Activated CD4-positive, CD25-positive, alpha-beta regulatory T cell treated with anti-CD3 and anti-CD28 coated beads, Interleukin-2, amount 50 U/mL, for 24 hours (primary cell): ENCODE measurements at regions not wholly inside any gene's neighbourhood (a gene's known extent, or its start where the extent isn't known, plus 50 kb on each side); places are given as distances from the start of the nearest gene placed in this dataset.
"Not testable (repeated sequence)": the region's sequence is repeated elsewhere in the genome, so short reads cannot be mapped to it uniquely, and the experiment has no call there.

Experiments
- ATAC-seq, 2 donors: fragments of 150-1000 bp; cut with Tn5 transposase; one replicate each; pipeline ENCODE4 v1.10.0; 2021; ENCODE audit warnings: mild to moderate bottlenecking in 1 of 2, moderate library complexity in 1 of 2

DNA sequence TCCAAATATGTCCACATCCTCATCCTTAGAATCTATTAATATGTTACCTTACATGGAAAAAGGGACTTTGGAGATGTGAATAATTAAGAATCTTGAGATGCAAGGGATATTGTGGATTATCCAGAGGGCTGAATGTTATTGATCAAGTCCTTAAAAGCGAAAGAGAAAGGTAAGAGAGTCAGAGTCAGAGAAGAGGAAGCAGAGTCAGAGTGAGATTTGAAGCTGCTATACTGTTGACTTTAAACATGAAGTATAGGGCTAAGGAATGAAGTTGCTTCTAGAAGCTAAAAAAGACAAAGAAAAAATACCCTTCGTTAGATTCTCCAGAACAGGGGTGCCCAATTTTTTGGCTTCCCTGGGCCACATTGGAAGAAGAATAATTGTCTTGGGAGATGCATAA is 627.2 kb upstream of the SLITRK6 start:
- ATAC-seq = no peak

DNA sequence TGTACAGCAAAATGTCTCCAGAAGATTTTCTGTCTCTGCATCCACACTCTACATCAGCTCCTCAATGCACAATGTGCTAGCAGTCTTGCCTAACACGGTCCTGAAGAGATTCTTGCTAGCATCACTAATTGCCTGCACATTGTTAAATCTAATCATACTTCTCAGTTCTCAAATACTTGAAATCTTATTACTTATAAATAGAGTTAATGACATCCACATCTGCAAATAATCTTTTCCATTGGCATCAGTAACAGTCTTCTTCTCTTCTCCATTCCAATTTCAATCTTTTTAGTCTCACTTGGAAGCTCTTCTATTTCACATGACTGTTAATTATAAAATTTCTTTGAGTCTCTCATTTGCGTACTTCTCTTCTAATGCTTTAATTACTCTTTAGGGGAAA is 630.5 kb upstream of the SLITRK6 start:
- ATAC-seq = no peak

DNA sequence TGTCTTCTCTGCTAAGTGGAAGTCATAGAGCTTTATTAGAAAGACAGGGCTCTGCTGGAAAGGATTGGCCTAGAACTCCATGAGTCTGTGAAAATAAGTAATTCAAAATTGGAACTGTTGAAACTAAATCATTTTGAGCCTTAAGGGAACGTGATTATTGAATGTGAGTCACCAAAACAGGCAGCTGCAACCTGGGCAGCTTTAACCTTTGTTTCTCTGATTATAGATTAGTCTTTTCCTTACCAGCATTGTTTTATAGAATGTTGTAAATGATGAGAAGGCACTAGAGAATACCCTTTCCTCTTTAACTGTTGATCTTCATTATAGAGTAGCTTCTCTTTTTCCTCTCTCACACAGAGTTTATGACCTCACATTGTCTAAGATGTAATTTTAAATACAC is 638.8 kb upstream of the SLITRK6 start:
- no peak for ATAC-seq

DNA sequence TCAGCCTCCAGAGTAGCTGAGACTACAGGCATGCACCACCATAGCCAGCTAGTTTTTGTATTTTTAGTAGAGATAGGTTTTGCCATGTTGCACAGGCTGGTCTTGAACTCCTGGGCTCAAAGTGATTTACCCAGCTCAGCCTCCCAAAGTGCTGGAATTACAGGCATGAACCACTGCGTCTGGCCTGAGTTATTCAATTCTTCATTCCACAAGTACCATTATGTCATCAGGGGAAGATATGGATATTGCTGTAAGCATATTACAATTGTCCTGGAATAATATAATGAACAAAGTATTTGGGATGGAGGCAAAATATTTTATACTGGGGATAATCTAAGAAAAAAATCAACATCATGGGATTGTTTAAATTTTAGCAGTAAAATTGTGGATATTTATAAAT is 646.0 kb upstream of the SLITRK6 start:
- no peak for ATAC-seq

DNA sequence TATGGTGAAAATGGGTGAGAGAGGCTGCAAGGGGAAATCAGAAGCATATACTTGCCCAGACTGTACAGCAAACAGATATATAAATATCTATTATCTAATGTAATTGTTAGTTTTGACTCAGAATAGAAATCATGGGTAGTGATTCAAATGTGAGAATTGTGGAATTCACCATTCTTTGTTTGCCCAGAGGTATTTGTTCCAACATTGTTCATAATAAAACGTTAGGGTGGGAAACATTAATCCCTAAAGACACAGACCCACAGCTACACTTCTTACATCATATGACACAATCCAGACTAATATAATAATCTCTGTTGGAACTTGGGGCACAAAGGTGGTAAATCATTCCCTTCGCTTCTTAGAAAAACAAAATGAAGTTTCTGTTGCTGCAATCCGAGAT is 646.5 kb upstream of the SLITRK6 start:
- no peak for ATAC-seq

DNA sequence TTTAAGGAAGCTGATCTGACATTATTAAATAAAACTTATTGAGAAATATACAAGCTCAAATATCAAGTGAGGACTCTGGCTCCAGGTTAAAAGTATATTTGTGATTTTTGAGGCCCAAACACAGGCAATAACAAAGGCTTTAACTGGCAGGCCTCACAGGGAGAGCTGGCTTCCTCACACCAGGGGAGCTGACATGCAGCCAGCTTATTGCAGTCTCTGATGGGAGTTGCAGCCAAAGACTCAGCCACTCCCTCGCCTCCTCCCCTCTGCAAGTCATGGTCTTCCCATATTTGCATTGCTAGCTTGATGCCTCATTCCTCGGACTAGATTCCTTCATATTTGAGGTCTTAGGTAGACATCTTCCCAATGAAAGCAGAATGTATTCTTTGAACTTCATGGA is 647.1 kb upstream of the SLITRK6 start:
- ATAC-seq = no peak

DNA sequence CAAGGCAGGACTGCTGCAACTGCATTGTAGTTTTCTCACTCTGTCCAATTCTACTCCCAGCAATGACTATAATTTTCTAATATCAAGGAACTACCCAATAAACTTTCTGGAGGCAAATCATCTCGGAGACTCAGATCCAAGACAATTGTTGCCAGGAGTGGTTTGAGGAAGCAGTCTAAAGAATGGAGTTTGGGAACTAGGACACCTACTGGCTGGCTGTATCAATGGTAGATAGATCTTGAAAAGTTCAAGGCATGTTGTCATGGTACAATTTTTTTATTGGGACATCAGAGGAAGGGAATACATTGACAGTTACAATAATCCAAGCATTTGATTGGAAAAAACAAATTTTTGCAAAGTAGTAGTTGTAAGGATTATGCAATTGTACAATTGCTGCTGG is 648.3 kb upstream of the SLITRK6 start:
- no peak for ATAC-seq

DNA sequence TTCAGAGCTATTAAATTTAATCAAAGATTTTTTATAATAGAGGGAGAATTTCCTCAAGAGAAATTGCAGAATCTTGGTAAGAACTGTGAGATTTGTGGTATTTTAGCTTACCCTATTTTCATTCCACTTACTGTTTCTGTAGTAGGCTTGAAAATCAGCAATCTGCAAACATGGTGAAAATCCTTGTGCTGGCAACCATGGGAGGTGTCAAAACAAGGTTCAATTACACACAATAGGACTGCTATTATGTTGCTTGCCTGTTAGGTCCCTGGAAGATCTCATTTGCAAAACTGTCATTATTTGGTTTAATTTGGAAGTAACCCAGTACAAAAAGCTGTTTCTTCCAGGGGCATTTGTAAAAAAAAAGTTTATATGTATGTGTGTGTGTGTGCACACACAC is 662.8 kb upstream of the SLITRK6 start:
- no peak for ATAC-seq

DNA sequence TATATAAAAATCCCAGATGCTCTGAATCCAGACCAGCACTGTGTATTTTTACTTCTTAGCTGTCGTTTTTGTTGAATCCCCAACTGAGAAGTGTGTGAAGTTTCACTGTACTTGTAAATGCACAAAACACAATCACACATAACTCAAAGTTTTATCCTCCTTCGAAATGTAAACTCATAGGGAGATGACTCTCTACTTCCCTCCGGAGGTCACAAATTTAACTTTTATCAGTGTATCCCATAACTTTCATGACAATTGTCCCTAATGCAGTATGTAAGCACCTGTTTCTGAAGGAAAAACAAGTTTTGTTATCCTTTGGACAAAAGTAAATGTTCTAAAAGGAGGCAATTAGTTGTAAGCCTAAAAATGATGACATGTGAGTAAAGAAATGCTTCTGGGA is 665.0 kb upstream of the SLITRK6 start:
- no peak for ATAC-seq

DNA sequence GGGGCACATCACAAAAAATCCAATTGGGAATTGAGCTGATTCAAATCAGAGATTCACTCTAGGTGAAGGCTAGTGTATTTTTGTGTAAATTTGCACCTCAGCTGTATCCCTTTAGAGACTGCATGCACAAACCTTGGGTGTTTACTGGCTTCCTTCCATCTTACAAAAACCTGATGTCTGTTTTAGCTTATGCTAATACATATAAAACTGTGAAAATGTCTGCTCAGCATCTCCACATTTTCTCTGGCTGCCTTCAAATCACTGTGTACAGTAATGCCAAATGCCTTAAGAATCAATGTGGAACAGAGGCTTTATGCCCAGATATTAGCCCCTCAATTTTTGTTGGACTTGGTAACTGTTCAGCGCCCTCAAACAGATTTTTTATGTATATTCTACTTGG is 675.8 kb upstream of the SLITRK6 start:
- ATAC-seq = no peak

DNA sequence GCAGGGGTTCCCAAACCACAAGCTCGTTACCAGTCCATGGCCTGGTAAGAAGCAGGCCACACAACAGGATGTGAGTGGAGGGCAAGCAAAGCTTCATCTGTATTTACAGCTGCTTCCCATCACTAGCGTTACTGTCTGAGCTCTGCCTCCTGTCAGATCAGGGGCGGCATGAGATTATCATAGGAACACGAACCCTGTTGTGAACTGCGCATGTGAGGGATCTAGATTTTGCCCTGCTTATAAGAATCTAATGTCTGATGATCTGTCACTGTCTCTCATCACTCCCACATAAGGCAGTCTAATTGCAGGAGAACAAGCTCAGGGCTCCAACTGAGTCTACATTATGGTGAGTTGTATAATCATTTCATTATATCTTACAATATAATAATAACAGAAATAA is 677.4 kb upstream of the SLITRK6 start:
- ATAC-seq = no peak

DNA sequence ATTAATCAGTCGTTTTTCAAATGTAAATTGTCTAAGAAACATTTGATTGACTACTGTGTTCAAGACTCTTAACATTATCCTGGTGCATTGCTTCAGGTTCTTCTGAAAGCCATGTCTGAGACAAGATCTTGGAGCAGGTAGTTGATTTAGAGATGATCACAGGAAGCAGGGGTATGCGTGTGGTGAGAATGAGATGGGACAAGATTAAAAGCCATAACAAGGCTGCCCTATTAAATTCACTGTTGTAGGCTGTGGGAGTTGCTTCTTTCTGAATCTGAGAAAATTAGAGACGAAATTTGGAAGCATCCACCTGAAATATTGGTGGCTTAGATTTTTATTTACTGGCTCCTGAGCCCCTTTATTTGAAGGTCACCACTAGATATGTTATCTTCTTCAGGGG is 687.4 kb upstream of the SLITRK6 start:
- ATAC-seq = no peak

DNA sequence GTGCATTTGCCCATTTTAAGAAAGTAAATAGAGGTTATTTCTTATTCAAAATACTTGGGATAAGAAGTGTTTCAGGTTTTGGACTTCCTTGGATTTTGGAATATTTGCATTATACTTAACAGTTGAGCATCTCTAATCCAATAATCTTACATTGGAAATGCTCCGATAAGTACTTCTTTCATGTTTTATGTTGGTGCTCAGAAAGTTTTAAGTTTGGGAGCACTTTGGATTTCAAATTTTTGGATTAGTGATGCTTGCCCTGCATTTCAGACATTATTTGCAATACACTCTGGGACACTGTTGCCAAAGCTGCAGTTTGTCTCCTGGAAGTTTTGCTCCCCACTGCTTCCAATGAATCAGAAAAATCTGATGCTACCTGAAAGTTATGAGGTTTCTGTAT is 691.9 kb upstream of the SLITRK6 start:
- ATAC-seq = no peak

DNA sequence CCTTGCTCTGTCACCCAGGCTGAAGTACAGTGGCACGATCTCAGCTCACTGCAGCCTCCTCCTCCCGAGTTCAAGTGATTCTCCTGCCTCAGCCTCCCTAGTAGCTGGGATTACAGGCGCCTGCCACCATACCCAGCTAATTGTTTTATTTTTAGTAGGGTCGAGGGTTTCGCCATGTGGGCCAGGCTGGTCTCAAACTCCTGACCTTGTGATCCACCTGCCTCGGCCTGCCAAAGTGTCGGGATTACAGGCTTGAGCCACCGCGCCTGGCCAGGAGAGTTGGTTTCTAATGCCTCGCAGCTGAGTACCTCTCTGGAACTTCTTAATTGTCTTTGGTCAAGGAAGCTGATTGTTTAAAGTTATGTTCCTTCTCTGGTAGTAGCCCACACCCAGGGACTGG is 702.7 kb upstream of the SLITRK6 start:
- not testable (repeated sequence) for ATAC-seq

DNA sequence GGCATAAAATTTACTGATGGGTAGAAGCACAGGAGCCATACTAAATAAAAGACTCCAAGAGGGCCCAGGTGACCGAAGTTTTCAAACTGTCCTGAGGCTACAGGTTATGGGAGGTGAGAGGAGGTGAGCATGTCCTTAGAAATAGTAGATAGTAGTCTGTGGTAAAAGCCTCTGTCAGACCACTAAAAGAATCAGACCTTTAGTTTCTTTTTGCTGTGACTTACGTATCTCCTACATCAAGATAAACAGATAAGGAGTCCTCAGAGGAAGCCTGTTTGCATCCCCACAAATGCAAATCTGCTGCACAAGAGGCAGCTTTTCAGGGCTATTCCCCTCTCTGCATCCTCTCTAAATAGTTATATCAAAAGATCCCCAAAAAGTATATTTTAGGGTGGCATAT is 711.6 kb upstream of the SLITRK6 start:
- ATAC-seq = no peak

DNA sequence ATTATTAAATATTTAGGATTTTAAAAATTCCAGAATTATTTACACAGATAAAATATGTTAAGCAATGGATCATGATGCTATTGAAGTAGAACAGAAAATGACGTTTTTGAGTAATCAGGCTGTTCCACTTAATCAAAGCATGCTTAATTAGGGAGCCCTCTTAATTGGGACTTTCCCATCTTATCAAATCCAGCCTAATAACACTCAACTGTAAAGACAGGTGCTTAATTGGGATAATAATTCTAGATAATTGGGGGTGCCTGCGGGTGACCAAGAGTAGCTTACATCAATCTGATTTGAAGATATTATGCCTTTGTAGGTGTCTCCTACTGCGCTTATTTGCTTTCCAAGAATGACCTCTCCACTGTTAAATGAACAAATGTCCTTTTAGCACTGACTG is 742.2 kb upstream of the SLITRK6 start:
- ATAC-seq = no peak

DNA sequence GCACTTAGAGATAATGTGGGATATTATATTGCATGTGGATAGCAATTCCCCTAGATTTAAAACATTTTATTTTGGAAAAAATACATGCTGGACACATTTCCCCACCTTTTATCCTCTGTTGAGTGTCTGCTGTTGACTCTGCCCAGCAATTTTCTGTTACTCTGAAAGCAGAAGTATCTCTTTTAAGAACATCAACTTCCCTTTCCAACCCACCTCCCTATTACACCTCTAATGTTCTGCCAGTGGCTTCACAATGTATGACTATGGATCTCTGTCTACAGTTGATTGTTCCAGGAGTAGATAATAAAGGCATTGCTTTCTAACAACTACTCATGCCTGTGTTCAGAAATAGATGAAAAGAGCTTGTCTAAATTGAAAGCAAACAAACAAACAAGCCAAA is 754.8 kb upstream of the SLITRK6 start:
- ATAC-seq = no peak

DNA sequence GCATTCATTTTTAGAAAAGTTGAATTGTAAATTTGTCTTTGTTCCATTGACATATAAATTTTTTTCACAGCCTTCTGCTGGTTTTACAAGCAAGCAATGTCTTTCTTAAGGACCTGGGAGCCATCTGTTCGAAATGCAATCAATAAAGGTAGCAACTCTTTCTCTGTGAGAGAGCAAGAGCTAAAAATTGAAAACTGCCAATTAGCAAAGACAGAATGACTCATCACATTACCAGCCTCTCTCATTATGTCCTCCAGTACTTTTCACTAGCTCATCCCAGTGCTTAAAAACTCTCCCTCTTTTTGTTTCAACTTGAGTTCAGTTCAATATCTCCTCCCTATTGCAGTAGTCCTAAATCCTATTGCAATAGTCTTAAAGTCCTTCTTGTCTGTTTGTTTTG is 760.7 kb upstream of the SLITRK6 start:
- no peak for ATAC-seq

DNA sequence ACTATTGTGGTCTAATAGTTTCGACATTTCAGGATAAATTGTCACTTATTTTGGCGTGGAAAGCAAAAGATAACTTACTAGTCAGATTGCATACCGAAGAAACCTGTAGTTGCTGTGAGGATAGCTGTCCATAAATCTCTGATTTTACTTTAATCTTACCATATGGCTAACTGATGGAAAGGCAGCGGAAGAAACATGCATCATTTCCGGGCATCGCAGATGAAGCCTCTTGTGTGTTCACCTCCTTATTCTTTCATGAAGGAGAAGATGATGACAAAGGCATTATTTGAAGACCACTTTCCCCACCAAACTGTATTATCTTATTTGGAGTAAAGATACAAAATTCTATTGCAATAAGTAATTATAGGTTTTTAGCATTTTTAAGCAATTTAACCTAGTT is 763.6 kb upstream of the SLITRK6 start:
- ATAC-seq = no peak

DNA sequence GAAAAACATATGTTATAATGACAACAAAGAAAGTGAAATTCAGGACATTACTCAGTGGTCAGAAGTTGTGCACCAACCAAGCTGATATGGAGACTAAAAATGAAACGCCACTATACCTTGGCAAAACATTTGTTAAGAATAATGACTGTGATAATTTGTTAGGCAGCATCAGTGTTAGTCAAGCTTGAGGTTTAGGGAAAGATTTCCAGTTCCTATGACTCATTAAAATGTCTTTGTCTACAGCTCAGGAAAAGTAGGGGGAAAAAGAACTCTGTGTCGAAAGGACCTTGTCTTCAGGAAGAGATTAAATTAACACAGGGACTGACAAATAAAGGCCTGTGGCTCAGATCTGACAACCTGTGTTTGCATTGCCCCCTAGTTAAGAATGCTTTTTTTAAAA is 764.1 kb upstream of the SLITRK6 start:
- no peak for ATAC-seq

DNA sequence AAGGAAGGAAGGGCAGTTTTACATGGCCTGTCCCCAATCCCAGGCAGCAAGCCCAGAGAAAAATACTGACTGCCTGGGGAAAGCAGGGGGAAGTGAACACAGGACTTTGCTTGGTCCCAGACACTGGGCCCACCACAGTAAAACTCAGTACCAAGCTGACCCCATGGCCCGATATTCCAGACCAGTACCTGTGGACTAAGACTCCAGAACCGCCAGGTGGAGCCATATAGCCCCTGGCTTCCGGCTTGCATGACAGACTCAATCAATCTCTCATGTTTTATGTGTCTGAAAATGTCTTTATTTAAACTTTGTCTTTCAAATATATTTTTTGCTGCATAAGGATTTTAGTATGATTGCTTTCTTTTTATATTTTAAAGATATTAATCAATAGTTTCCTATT is 767.9 kb upstream of the SLITRK6 start:
- no peak for ATAC-seq

DNA sequence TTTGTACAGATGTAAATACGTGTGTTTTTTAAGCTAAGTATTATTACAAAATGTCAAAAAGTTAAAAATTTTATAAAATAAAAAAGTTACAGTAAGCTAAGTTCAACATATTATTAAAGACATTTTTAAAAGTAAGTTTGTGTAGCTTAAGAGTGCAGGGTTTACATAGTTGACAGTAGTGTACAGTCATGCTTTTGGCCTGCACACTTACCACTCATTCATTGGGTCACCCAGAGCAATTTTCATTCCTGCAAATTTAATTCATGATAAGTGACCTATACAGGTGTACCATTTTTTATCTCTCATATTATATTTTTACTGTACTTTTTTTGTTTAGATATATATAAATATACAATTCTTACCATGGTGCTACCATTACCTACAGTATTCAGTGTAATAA is 769.9 kb upstream of the SLITRK6 start:
- no peak for ATAC-seq

DNA sequence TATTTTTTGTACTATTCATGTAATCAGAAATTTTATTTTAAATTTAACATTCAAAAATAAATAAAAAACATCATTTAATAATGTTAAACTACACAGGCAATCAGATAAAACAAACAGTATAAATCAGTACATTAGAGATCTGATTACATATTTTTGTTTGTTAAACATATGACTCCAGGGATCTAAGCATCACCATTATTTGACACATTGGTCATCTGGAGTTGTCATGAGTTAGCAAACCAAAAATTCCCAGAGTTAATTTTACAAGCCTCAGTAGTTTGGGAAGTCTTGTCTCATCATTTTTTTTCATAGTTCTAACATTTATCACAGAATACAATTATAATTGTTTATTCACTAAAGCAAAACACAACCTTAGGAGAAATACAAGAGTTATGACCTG is 770.8 kb upstream of the SLITRK6 start:
- no peak for ATAC-seq

DNA sequence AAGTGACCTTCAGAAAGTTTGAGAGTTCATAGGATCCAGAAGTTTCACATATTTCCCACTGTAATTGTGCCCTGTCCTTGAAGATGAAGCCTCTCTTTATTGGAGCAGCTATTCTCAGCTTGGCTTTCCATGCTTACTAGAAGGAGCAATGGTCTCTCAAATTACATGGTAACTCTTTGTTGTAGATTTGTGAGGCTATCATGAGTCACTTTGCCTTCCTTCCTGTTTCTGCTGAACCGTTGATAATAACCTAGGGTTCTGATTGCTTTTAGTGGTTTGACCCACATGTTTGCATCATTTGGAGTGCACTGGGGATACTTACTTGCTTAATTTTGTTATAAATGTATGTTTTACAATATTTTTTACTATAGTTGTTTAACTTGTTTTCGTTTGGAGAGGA is 772.9 kb upstream of the SLITRK6 start:
- ATAC-seq = no peak

DNA sequence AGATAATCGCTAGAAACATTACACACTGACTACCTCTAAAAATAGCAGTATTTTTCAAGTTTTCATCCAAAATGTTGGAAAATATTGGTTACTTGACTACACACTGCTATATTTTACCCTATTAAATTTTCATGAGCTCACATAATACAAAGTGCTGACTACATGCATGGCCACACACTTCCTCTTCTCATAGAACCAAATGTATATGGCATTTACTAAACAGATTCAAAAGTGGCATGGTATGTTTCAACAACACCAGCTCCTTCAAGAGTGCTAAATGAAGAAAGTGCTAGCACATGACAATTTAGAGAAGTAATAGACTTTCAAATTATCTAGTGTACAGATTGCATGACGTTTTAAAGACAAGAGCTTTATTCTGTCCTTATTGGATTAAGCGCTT is 780.4 kb upstream of the SLITRK6 start:
- no peak for ATAC-seq

DNA sequence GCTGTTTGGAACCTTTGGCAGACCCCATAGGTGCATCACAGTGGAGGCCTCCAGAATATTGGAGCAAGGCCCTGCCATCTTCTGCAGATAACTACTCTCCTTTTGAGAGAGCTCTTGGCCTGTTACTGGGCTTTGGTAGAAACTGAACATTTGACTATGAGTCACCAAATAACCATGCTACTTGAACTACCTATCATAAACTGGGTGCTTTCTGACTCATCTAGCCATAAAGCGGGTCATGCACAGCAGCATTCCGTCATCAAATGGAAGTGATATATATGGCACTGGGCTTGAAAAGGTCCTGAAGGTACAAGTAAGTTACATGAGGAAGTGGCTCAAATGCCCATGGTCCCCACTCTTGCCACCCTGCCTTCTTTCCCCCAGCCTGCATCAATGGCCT is 782.5 kb upstream of the SLITRK6 start:
- no peak for ATAC-seq
